B cell (primary cell): ENCODE measurements at regions not wholly inside any gene's neighbourhood (a gene's known extent, or its start where the extent isn't known, plus 50 kb on each side); places are given as distances from the start of the nearest gene placed in this dataset.

ENCODE experiments used
- CTCF ChIP-seq: fragments of 200-600 bp; IDR thresholded peaks from one replicate; pipeline ENCODE4 v1.8.0; 2022; ENCODE audit warnings: antibody characterized with exemption, mild to moderate bottlenecking
- EZH2 ChIP-seq: IDR thresholded peaks from 2 replicates; pipeline ENCODE4 v1.6.1; 2012; ENCODE audit warnings: borderline replicate concordance, low read depth, mild to moderate bottlenecking, moderate library complexity, low read length; ENCODE audit not compliant: insufficient read depth, poor library complexity, severe bottlenecking

GRCh38 chr12:89016970-89017778 lies 335.1 kb downstream of the DUSP6 start:
- TF ChIP-seq CTCF: peak; percentile 92
- no peak for TF ChIP-seq EZH2
